ENCODE measurements at regions not wholly inside any gene's neighbourhood (a gene's known extent, or its start where the extent isn't known, plus 50 kb on each side); places are given as distances from the start of the nearest gene placed in this dataset.

DNA sequence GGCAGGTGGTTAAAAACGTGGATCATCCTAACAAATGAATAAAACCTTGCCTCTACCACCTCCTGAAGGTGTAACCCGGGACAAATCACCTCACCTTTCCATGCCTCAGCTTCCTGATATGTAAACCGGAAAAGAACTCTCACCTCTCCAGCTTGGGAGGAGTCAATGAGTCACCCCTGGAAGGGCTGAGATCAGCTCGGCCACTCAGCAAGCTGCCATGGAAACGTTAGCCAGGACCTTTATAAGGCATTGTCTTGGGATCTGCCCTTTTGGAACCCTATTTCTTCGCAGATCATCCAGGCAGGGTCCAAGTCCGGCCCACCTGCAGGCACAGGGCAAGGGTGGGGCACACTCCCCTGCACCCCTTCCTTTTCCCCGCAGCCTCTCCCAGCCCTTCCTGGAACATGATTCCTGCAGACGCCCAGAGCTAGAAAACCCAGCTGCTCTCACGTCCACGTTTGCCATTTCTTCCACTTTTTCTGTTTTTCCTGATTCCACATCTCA lies 81.6 kb upstream of the PFKP start:
- POLR2A ChIA-PET, result interaction anchor here (1.2 kb wide), 1 partner anchor 11 kb away, joined by 4 read pairs; no protein-coding TSS in a partner anchor
- TF ChIP-seq ZNF384 (IDR thresholded peaks at IDR 0.05) (no peak), SP1 (IDR thresholded peaks at IDR 0.05) (no peak), L3MBTL2 (conservative IDR thresholded peaks at IDR 0.05) (no peak)
- no peak for DNase-seq (ENCODE audit: extremely low spot score)
- CTCF ChIA-PET, result no interaction called here

DNA sequence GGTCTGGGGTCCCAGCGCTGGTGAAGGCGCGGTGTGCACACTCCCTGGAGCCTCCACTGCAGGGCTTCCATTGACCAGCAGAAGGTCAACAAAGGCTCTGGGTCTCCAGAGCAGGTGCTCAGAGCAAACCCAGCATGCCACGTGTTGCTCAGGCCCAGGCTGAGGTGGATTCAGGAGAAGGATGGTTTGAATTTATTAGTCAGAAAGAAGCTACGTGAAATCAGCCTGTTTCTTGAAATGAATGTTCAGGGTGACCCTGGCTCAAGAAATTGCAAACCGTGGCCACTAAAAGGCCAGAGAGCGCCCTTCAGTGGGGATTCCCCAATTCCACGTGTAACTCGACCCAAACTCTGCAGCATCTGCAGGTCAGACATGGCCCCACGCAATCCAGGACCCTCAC lies 82.7 kb upstream of the PFKP start:
- no peak for DNase-seq (ENCODE audit: extremely low spot score)
- ChIA-PET POLR2A (no interaction called here), CTCF (no interaction called here)
- TF ChIP-seq L3MBTL2 (conservative IDR thresholded peaks at IDR 0.05), result no peak
- no peak for TF ChIP-seq HDGF (IDR thresholded peaks at IDR 0.05; ENCODE audit: borderline replicate concordance)
- no peak for TF ChIP-seq SUZ12 (IDR thresholded peaks at IDR 0.05)
- no peak for TF ChIP-seq FOXA1 (IDR thresholded peaks at IDR 0.05)

DNA sequence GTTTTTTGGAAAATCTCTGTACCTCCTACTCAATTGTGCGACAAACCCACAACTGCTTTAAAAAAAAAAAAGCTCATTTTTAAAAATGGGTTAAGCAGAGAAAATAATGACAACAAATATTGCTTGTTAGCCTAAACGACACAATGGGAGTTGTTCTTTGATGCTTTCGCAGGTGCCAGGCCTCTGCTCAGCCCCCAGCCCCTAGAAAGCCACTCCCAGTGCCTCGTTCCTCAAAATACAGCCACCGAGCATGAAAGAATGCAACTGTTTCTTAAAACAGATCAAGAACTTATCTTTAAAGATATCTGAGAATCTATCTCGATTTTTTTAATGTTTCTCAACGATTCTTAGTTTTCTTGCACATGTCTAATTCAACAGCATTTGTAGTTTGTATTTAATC lies 85.2 kb upstream of the PFKP start:
- CTCF ChIA-PET, result interaction anchor here (0.6 kb wide), 1 partner anchor 15 kb away, joined by 4 read pairs; no protein-coding TSS in a partner anchor
- DNase-seq (ENCODE audit: extremely low spot score), result no peak
- POLR2A ChIA-PET, result no interaction called here
- TF ChIP-seq HDGF (IDR thresholded peaks at IDR 0.05; ENCODE audit: borderline replicate concordance) (no peak), BHLHE40 (IDR thresholded peaks at IDR 0.05; ENCODE audit: borderline replicate concordance) (no peak), SUZ12 (IDR thresholded peaks at IDR 0.05) (no peak), TARDBP (IDR thresholded peaks at IDR 0.05) (no peak), FOXM1 (IDR thresholded peaks at IDR 0.05; ENCODE audit: borderline replicate concordance) (no peak), ZNF384 (IDR thresholded peaks at IDR 0.05) (no peak), SP1 (IDR thresholded peaks at IDR 0.05) (no peak), ELF4 (IDR thresholded peaks at IDR 0.05) (no peak), LEF1 (IDR thresholded peaks at IDR 0.05; ENCODE audit: borderline replicate concordance) (no peak), FOXA1 (IDR thresholded peaks at IDR 0.05) (no peak), L3MBTL2 (conservative IDR thresholded peaks at IDR 0.05) (no peak), FOXK2 (IDR thresholded peaks at IDR 0.05) (no peak), NFRKB (IDR thresholded peaks at IDR 0.05) (no peak), CTBP1 (IDR thresholded peaks at IDR 0.05; ENCODE audit: borderline replicate concordance) (no peak), ARNT (IDR thresholded peaks at IDR 0.05) (no peak)
- TF ChIP-seq, protein P1, sequence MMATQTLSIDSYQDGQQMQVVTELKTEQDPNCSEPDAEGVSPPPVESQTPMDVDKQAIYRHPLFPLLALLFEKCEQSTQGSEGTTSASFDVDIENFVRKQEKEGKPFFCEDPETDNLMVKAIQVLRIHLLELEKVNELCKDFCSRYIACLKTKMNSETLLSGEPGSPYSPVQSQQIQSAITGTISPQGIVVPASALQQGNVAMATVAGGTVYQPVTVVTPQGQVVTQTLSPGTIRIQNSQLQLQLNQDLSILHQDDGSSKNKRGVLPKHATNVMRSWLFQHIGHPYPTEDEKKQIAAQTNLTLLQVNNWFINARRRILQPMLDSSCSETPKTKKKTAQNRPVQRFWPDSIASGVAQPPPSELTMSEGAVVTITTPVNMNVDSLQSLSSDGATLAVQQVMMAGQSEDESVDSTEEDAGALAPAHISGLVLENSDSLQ (IDR thresholded peaks at IDR 0.05), result no peak

DNA sequence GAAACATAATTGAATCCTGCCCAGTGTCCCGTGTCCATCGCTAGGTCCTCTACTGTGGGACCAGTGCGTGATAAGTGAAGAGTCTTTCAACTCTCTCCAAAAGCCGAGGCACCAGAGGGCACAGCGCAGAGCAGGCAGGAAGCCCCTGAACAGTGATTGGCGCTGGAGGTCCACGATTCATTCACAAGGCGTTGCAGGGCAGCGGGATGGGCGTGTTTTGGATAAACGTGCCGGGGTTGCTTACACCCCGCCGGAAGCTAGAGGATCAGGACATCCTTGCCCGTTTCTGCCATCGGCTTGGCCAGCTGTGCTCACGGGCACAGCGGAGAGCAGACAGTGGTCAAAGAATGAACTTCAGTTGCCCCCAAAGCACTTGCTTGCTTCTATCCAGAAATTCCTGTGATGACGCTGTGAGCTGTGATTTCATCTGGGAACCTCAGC lies 86.0 kb upstream of the PFKP start:
- DNase-seq (ENCODE audit: extremely low spot score), result no peak
- TF ChIP-seq ARNT (IDR thresholded peaks at IDR 0.05) (no peak), FOXK2 (IDR thresholded peaks at IDR 0.05) (no peak), BHLHE40 (IDR thresholded peaks at IDR 0.05; ENCODE audit: borderline replicate concordance) (no peak), ZNF384 (IDR thresholded peaks at IDR 0.05) (no peak), SP1 (IDR thresholded peaks at IDR 0.05) (no peak), FOXM1 (IDR thresholded peaks at IDR 0.05; ENCODE audit: borderline replicate concordance) (no peak), CTBP1 (IDR thresholded peaks at IDR 0.05; ENCODE audit: borderline replicate concordance) (no peak), NFRKB (IDR thresholded peaks at IDR 0.05) (no peak), SUZ12 (IDR thresholded peaks at IDR 0.05) (no peak), ELF4 (IDR thresholded peaks at IDR 0.05) (no peak), L3MBTL2 (conservative IDR thresholded peaks at IDR 0.05) (no peak), LEF1 (IDR thresholded peaks at IDR 0.05; ENCODE audit: borderline replicate concordance) (no peak), FOXA1 (IDR thresholded peaks at IDR 0.05) (no peak), TARDBP (IDR thresholded peaks at IDR 0.05) (no peak), HDGF (IDR thresholded peaks at IDR 0.05; ENCODE audit: borderline replicate concordance) (no peak)
- TF ChIP-seq, protein P1 (IDR thresholded peaks at IDR 0.05), result no peak
- CTCF ChIA-PET, result no interaction called here
- POLR2A ChIA-PET, result no interaction called here

DNA sequence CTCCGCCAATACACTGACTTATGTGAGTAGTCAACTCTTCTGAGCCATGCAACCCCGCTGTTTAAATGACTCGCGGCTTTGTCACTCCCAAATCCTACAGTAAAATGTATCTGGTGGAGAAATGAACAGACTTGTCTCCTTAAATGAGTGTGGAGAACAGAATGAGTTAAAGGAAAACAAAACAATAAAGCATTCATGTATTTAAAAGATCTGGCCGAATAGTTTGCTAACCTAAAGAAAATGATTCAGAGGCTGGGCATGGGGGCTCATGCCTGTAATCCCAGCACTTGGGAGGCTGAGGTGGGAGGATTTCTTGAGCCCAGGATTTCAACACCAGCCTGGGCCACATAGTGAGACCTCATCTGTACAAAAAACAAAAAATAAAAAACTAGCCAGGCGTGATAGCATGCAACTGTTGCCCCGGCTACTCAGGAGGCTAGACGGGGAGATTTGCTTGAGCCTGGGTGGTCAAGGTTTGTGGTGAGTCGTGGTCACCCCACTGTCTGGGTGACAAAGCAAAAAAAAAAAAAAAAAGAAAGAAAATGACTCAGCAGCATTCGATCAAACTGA lies 86.5 kb upstream of the PFKP start:
- DNase-seq (ENCODE audit: extremely low spot score), result no peak
- POLR2A ChIA-PET, result no interaction called here
- CTCF ChIA-PET, result no interaction called here
- TF ChIP-seq CTBP1 (IDR thresholded peaks at IDR 0.05; ENCODE audit: borderline replicate concordance) (no peak), ELF4 (IDR thresholded peaks at IDR 0.05) (no peak), NFRKB (IDR thresholded peaks at IDR 0.05) (no peak)

DNA sequence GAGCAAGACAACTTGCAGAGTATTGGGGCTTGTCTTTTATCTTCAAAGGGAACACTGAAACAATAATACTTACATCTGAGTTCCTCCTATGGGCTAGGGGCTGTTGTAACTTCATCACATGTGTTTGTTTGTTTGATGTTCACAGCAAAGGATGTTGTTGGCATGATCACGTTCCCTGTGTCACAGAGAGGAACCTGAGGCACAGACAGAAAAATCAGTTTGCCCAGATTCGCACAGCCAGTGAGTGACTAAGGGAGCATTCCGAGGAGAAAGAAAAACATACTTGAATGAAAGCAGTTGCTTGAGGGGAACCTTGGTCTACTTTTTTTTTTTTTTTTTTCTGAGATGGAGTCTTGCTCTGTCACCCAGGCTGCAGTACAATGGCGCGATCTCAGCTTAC lies 87.2 kb upstream of the PFKP start:
- ChIA-PET POLR2A (no interaction called here), CTCF (no interaction called here)
- TF ChIP-seq NFRKB (IDR thresholded peaks at IDR 0.05), result no peak
- TF ChIP-seq ZNF384 (IDR thresholded peaks at IDR 0.05), result no peak
- TF ChIP-seq TARDBP (IDR thresholded peaks at IDR 0.05), result no peak
- TF ChIP-seq LEF1 (IDR thresholded peaks at IDR 0.05; ENCODE audit: borderline replicate concordance), result no peak
- no peak for TF ChIP-seq L3MBTL2 (conservative IDR thresholded peaks at IDR 0.05)
- no peak for DNase-seq (ENCODE audit: extremely low spot score)

DNA sequence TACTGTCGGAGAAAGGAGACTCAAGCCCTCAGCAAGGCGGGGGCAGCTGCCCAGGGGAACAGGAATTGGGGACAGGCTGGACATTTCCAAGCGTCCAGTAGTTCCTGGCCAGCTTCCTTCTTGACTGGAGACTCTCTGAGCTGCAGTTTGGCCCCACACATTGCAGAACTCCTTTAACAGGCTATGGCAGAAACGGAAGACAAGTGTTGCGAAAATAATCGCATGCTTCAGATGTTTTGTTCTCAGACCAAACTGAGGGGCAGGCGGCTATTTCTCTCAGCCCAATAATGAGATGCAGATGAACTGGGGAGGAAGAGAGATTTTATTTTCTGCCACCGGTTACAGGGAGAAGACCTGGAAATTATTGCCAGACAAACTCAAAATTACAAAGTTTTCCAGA lies 88.0 kb upstream of the PFKP start:
- POLR2A ChIA-PET, result no interaction called here
- CTCF ChIA-PET, result interaction anchor here (1.3 kb wide), 1 partner anchor 54 kb away, joined by 3 read pairs; no protein-coding TSS in a partner anchor
- DNase-seq (ENCODE audit: extremely low spot score), result no peak
- TF ChIP-seq FOXM1 (IDR thresholded peaks at IDR 0.05; ENCODE audit: borderline replicate concordance) (no peak), BHLHE40 (IDR thresholded peaks at IDR 0.05; ENCODE audit: borderline replicate concordance) (no peak), TARDBP (IDR thresholded peaks at IDR 0.05) (no peak), ELF4 (IDR thresholded peaks at IDR 0.05) (no peak), FOXA1 (IDR thresholded peaks at IDR 0.05) (no peak), NFRKB (IDR thresholded peaks at IDR 0.05) (no peak), ARNT (IDR thresholded peaks at IDR 0.05) (no peak), HDGF (IDR thresholded peaks at IDR 0.05; ENCODE audit: borderline replicate concordance) (no peak), LEF1 (IDR thresholded peaks at IDR 0.05; ENCODE audit: borderline replicate concordance) (no peak), SUZ12 (IDR thresholded peaks at IDR 0.05) (no peak), CTBP1 (IDR thresholded peaks at IDR 0.05; ENCODE audit: borderline replicate concordance) (no peak), L3MBTL2 (conservative IDR thresholded peaks at IDR 0.05) (no peak), SP1 (IDR thresholded peaks at IDR 0.05) (no peak), ZNF384 (IDR thresholded peaks at IDR 0.05) (no peak), FOXK2 (IDR thresholded peaks at IDR 0.05) (no peak)
- TF ChIP-seq, protein P1 (IDR thresholded peaks at IDR 0.05), result no peak
